Naive thymus-derived CD4-positive, alpha-beta T cell (primary cell): ENCODE measurements at regions not wholly inside any gene's neighbourhood (a gene's known extent, or its start where the extent isn't known, plus 50 kb on each side); places are given as distances from the start of the nearest gene placed in this dataset.

Experiments used
- ATAC-seq: fragments of 150-1000 bp; cut with Tn5 transposase; 2 replicates; pipeline ENCODE4 v1.10.0; 2021; ENCODE audit warnings: mild to moderate bottlenecking, moderate library complexity
- CTCF ChIA-PET: fragments of 350-600 bp; sonication (Branson Sonifier 250); formaldehyde crosslinking; loops from one replicate; lab custom pipeline; 2021; ENCODE audit warnings: antibody characterized with exemption; lab: Charles Lee
- POLR2A ChIA-PET: fragments of 350-600 bp; sonication (Branson Sonifier 250); formaldehyde crosslinking; loops from one replicate; lab custom pipeline; 2021; ENCODE audit warnings: antibody characterized with exemption, inconsistent platforms; lab: Charles Lee
- DNase-seq, 9 donors: peaks; one replicate each; pipeline versions ENCODE4 v3.0.0 to v3.0.0-alpha.2; 2020 to 2022; ENCODE audit warnings: mixed read lengths in 1 of 9
- H3K27ac ChIP-seq: one replicate; pipeline ENCODE4 v1.7.0; 2013; ENCODE audit warnings: mild to moderate bottlenecking, low read depth, low read length, moderate library complexity
- H3K27me3 ChIP-seq, 2 donors: one replicate each; pipeline ENCODE4 v1.7.0; 2013; ENCODE audit warnings: low read length in 2 of 2, mild to moderate bottlenecking in 2 of 2, moderate library complexity in 2 of 2; ENCODE audit not compliant: control insufficient read depth in 2 of 2, insufficient read depth in 2 of 2
- H3K36me3 ChIP-seq, 3 experiments: 1 replicate in 2 of 3; 2 replicates in 1 of 3; pipeline ENCODE4 v1.7.0; 2013; ENCODE audit warnings: low read length in 3 of 3, mild to moderate bottlenecking in 3 of 3, moderate library complexity in 1 of 3; ENCODE audit not compliant: insufficient read depth in 3 of 3, control insufficient read depth in 2 of 3
- H3K4me1 ChIP-seq, 2 donors: one replicate each; pipeline ENCODE4 v1.7.0; 2013; ENCODE audit warnings: low read length in 2 of 2, mild to moderate bottlenecking in 2 of 2, moderate library complexity in 1 of 2; ENCODE audit not compliant: control insufficient read depth in 2 of 2, insufficient read depth in 2 of 2
- H3K4me3 ChIP-seq: 2 replicates; pipeline ENCODE4 v1.7.0; 2013; ENCODE audit warnings: mild to moderate bottlenecking, low read length
- H3K9me3 ChIP-seq, 3 experiments: 1 replicate in 2 of 3; 2 replicates in 1 of 3; pipeline ENCODE4 v1.7.0; 2013; ENCODE audit warnings: low read length in 3 of 3; ENCODE audit not compliant: control insufficient read depth in 2 of 3
- H3K27ac Mint-ChIP-seq, 9 donors: one replicate each; pipeline ENCODE4 v1.8.0; 2020 to 2022; ENCODE audit warnings: mixed read lengths in 9 of 9, mild to moderate bottlenecking in 8 of 9, moderate library complexity in 5 of 9, inconsistent platforms in 2 of 9
- H3K27me3 Mint-ChIP-seq, 5 donors: one replicate each; pipeline ENCODE4 v1.8.0; 2021 to 2022; ENCODE audit warnings: mixed read lengths in 5 of 5, mild to moderate bottlenecking in 1 of 5
- H3K36me3 Mint-ChIP-seq, 5 donors: one replicate each; pipeline ENCODE4 v1.8.0; 2020 to 2022; ENCODE audit warnings: mixed read lengths in 5 of 5, mild to moderate bottlenecking in 3 of 5, inconsistent platforms in 1 of 5
- H3K4me1 Mint-ChIP-seq, 7 donors: one replicate each; pipeline ENCODE4 v1.8.0; 2020 to 2022; ENCODE audit warnings: mixed read lengths in 7 of 7, mild to moderate bottlenecking in 3 of 7, inconsistent platforms in 1 of 7
- H3K4me3 Mint-ChIP-seq, 10 donors: one replicate each; pipeline ENCODE4 v1.8.0; 2020 to 2022; ENCODE audit warnings: mild to moderate bottlenecking in 10 of 10, mixed read lengths in 10 of 10, moderate library complexity in 6 of 10, inconsistent platforms in 2 of 10
- H3K9me3 Mint-ChIP-seq, 11 donors: one replicate each; pipeline ENCODE4 v1.8.0; 2020 to 2022; ENCODE audit warnings: mixed read lengths in 11 of 11, mild to moderate bottlenecking in 4 of 11, inconsistent platforms in 1 of 11, moderate library complexity in 1 of 11
- intact Hi-C, 2 donors: fragments of 100-400 bp; cut with micrococcal nuclease; formaldehyde crosslinking; loops; one replicate each; pipeline ENCODE4 v1.15.1; 2023

- POLR2A ChIA-PET = no interaction called here
- ATAC-seq = no peak
- Histone ChIP-seq H3K9me3 (peaks cover 0 to 4% (median 0%) of the 10 kb centered on the region in 3 experiments), H3K27ac (no peak overlapping the region), H3K36me3 (no peaks in the 10 kb centered on the region), H3K27me3 (no peaks in the 10 kb centered on the region), H3K4me3 (no peak overlapping the region), H3K4me1 (no peaks in the 10 kb centered on the region)
- intact Hi-C loops = no loop called here
- Mint-ChIP-seq H3K4me1 (no peaks in the 10 kb centered on the region), H3K36me3 (no peaks in the 10 kb centered on the region), H3K4me3 (no peak overlapping the region), H3K9me3 (peaks cover 0 to 25% (median 5%) of the 10 kb centered on the region in 11 donors), H3K27ac (no peak overlapping the region), H3K27me3 (no peaks in the 10 kb centered on the region)
- CTCF ChIA-PET = no interaction called here
- no peak for DNase-seq
Measured at GRCh38 chr7:46970476-46970875, 611.4 kb downstream of the TNS3 start.

- no peaks in the 10 kb centered on the region for H3K36me3 ChIP-seq
- Mint-ChIP-seq H3K4me1 (no peaks in the 10 kb centered on the region), H3K36me3 (no peaks in the 10 kb centered on the region), H3K27ac (no peak overlapping the region), H3K9me3 (peaks cover 0 to 29% (median 6%) of the 10 kb centered on the region in 11 donors), H3K27me3 (no peaks in the 10 kb centered on the region), H3K4me3 (no peak overlapping the region)
- H3K4me3 ChIP-seq = no peak overlapping the region
- ATAC-seq = no peak
- CTCF ChIA-PET = no interaction called here
- intact Hi-C loops = no loop called here
- peaks cover 0 to 4% (median 0%) of the 10 kb centered on the region in 3 experiments for H3K9me3 ChIP-seq
- no peaks in the 10 kb centered on the region for H3K4me1 ChIP-seq
- POLR2A ChIA-PET = no interaction called here
- no peaks in the 10 kb centered on the region for H3K27me3 ChIP-seq
- no peak overlapping the region for H3K27ac ChIP-seq
- DNase-seq = no peak
Measured at GRCh38 chr7:46970131-46970430, 611.8 kb downstream of the TNS3 start.

- ChIA-PET CTCF (no interaction called here), POLR2A (no interaction called here)
- ATAC-seq = no peak
- H3K4me1 Mint-ChIP-seq = no peaks in the 10 kb centered on the region
- H3K27me3 Mint-ChIP-seq = no peaks in the 10 kb centered on the region
- H3K27ac ChIP-seq = no peak overlapping the region
- DNase-seq = no peak
- intact Hi-C loops = no loop called here
- peaks cover 0 to 34% (median 10%) of the 10 kb centered on the region in 11 donors for H3K9me3 Mint-ChIP-seq
- H3K27ac Mint-ChIP-seq = no peak overlapping the region
- H3K27me3 ChIP-seq = no peaks in the 10 kb centered on the region
- H3K9me3 ChIP-seq = peaks cover 0 to 4% (median 3%) of the 10 kb centered on the region in 3 experiments
- H3K36me3 Mint-ChIP-seq = no peaks in the 10 kb centered on the region
- no peak overlapping the region for H3K4me3 ChIP-seq
- no peaks in the 10 kb centered on the region for H3K4me1 ChIP-seq
- H3K4me3 Mint-ChIP-seq = no peak overlapping the region
- H3K36me3 ChIP-seq = no peaks in the 10 kb centered on the region
Measured at GRCh38 chr7:46969303-46970130, 612.4 kb downstream of the TNS3 start.

GRCh38 chr7:46968003-46968402 is 613.9 kb downstream of the TNS3 start:
- H3K27ac Mint-ChIP-seq = no peak overlapping the region
- Histone ChIP-seq H3K27me3 (no peaks in the 10 kb centered on the region), H3K4me1 (no peaks in the 10 kb centered on the region), H3K27ac (no peak overlapping the region), H3K4me3 (no peak overlapping the region), H3K9me3 (peaks cover 0 to 4% (median 4%) of the 10 kb centered on the region in 3 experiments), H3K36me3 (no peaks in the 10 kb centered on the region)
- ATAC-seq (no peak), DNase-seq (no peak)
- H3K9me3 Mint-ChIP-seq = peaks cover 0 to 49% (median 18%) of the 10 kb centered on the region in 11 donors
- ChIA-PET CTCF (no interaction called here), POLR2A (no interaction called here)
- no peaks in the 10 kb centered on the region for H3K27me3 Mint-ChIP-seq
- H3K36me3 Mint-ChIP-seq = peaks cover 0 to 5% (median 0%) of the 10 kb centered on the region in 5 donors
- H3K4me3 Mint-ChIP-seq = no peak overlapping the region
- H3K4me1 Mint-ChIP-seq = no peaks in the 10 kb centered on the region
- intact Hi-C loops = no loop called here

GRCh38 chr7:46963719-46964118 is 618.2 kb downstream of the TNS3 start:
- Mint-ChIP-seq H3K4me1 (no peaks in the 10 kb centered on the region), H3K27me3 (no peaks in the 10 kb centered on the region), H3K4me3 (no peak overlapping the region), H3K36me3 (peaks cover 0 to 9% (median 0%) of the 10 kb centered on the region in 5 donors), H3K9me3 (peaks cover 0 to 72% (median 28%) of the 10 kb centered on the region in 11 donors), H3K27ac (no peak overlapping the region)
- no peaks in the 10 kb centered on the region for H3K36me3 ChIP-seq
- no peaks in the 10 kb centered on the region for H3K27me3 ChIP-seq
- ChIA-PET POLR2A (no interaction called here), CTCF (no interaction called here)
- no peak overlapping the region for H3K27ac ChIP-seq
- H3K4me3 ChIP-seq = no peak overlapping the region
- H3K4me1 ChIP-seq = no peaks in the 10 kb centered on the region
- DNase-seq (no peak), ATAC-seq (no peak)
- H3K9me3 ChIP-seq = peaks cover 0 to 4% (median 4%) of the 10 kb centered on the region in 3 experiments
- intact Hi-C loops = no loop called here

- Mint-ChIP-seq H3K27me3 (no peaks in the 10 kb centered on the region), H3K36me3 (peaks cover 0 to 9% (median 0%) of the 10 kb centered on the region in 5 donors), H3K4me1 (no peaks in the 10 kb centered on the region), H3K9me3 (peaks cover 0 to 64% (median 22%) of the 10 kb centered on the region in 11 donors), H3K4me3 (no peak overlapping the region), H3K27ac (no peak overlapping the region)
- ATAC-seq (no peak), DNase-seq (no peak)
- POLR2A ChIA-PET = no interaction called here
- Histone ChIP-seq H3K36me3 (no peaks in the 10 kb centered on the region), H3K27me3 (no peaks in the 10 kb centered on the region), H3K4me3 (no peak overlapping the region), H3K9me3 (peaks cover 0 to 4% (median 0%) of the 10 kb centered on the region in 3 experiments), H3K4me1 (no peaks in the 10 kb centered on the region), H3K27ac (no peak overlapping the region)
- CTCF ChIA-PET = no interaction called here
- intact Hi-C loops = no loop called here
Measured at GRCh38 chr7:46960970-46961369, 620.9 kb downstream of the TNS3 start.

- H3K4me3 Mint-ChIP-seq = no peak overlapping the region
- H3K36me3 Mint-ChIP-seq = peaks cover 0 to 4% (median 0%) of the 10 kb centered on the region in 5 donors
- Histone ChIP-seq H3K27ac (no peak overlapping the region), H3K9me3 (no peaks in the 10 kb centered on the region), H3K4me1 (no peaks in the 10 kb centered on the region), H3K4me3 (no peak overlapping the region), H3K36me3 (no peaks in the 10 kb centered on the region), H3K27me3 (no peaks in the 10 kb centered on the region)
- H3K27ac Mint-ChIP-seq = no peak overlapping the region
- intact Hi-C loops = no loop called here
- CTCF ChIA-PET = no interaction called here
- no peaks in the 10 kb centered on the region for H3K4me1 Mint-ChIP-seq
- ATAC-seq (no peak), DNase-seq (no peak)
- H3K27me3 Mint-ChIP-seq = no peaks in the 10 kb centered on the region
- H3K9me3 Mint-ChIP-seq = peaks cover 0 to 31% (median 8%) of the 10 kb centered on the region in 11 donors
- POLR2A ChIA-PET = no interaction called here
Measured at GRCh38 chr7:46957195-46957594, 624.7 kb downstream of the TNS3 start.
